ENCODE measurements at regions not wholly inside any gene's neighbourhood (a gene's known extent, or its start where the extent isn't known, plus 50 kb on each side); places are given as distances from the start of the nearest gene placed in this dataset.

DNA sequence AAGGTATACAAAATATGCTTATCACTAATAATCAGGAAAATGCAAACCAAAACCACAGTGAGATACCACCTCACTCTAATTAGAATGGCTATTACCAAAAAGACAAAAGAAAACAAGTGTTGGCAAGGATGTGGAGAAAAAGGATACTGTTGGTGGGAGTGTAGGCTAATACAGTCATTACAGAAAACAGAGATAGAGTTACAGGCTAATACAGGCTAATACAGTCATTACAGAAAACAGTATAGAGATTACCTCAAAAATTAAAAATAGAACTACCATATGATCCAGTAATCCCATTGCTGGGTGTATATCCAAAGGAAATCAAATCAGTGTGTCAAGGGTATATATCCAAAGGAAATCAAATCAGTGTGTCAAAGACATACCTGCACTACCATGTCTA, 238.4 kb downstream of the PLPP3 start:
- DNase-seq: no peak

DNA sequence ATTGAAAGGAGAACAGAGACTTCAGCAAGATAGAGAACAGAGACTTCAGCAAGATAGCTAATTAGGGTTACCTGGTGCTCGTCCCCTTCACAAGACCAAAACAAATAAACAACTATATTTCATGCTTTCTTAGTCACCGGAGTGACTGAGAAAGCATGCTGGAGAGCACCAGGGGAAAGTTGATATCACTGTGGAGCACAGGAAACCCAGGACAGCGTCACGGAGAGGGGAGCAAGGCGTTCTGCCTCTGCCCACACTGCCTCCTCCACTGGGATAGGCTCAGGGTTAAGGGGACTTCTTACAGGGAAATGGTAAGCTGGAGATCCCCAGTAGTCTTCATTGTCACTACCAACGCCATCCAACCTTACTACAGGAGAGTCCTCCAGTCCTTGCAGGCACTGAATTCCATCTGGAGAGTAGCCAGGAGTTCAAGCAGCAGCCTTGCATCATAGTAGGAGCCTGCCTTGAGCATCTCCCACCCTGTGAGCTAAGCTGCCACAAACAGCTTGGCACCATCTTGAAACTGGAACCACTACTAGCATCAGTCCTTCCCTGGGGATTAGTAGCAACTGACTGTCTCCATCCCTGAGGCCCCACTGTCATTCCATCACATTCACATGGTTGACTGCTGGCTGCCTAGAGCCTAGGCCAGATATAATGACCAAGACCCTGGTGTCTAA, 239.4 kb downstream of the PLPP3 start:
- DNase-seq: no peak

DNA sequence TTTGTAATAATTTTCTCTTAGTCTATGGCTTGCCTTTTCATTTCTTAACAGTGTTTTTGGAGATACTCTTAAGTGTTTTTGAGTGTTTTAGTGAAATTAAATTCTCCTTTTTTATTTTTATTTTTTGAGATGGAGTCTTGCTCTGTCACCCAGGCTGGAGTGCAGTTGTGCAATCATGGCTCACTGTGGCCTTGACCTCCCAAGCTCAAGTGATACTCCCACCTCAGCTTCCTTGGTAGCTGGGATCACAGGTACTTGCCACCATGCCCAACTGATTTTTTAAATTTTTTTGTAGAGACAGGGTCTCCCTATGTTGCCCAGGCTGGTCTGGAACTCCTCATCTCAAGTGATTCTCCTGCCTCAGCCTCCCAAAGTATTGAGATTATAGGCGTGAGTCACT, 240.3 kb downstream of the PLPP3 start:
- DNase-seq: no peak

DNA sequence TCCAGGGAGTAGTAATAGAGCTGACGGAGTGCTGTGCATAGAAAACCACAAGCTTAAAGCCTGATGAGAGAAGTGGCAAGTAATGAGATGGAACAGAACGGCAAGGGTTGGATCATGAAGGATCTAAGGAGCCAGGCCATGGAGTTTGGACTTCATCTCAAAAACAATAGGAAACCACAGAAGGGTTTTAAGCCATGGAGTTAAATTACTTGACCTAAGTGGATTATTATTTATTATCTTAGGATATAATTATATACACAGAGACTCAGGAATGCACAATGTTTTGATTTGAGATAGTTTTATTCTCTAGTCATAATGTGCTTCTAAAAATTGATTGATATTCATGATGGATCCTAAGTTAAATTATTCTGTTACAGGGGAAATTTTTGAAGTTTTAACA, 242.4 kb downstream of the PLPP3 start:
- no peak for DNase-seq

DNA sequence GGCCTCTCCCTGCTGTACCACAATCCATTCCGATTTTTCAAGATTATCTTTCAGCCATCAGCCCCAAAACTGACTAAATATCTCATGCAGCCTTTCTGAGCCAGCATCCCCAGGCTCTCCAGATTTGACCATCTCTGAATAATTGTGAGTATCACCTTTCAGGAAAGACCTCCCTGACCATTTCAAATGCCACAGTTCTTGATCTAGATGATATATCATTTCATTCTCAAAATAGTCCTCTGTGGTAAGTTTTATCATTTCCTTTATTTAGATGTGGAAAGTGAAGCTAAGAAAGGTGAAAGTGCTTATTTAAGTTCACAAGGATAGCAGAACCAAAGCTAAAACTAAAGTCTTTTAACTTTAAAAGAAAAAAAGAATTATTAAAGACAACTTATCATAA, 244.0 kb downstream of the PLPP3 start:
- no peak for DNase-seq

DNA sequence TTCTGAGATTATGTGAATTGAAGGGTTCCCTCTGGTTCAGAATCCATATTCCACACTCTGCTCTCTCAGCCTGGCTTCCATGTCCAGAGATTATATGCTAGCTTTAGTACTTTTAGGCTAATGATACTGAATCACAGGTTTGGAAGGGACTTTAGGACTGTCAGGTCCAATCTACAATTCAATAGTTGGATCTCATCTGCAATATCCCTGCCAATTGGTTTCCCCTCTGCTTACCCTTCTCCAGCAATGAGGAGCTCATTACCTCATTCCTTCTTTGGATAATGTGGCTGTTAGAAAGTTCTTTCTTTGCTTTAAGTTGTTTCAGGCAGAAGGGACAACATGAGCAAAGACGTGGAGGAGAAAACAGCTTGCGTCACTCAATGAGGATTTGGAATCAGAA, 245.3 kb downstream of the PLPP3 start:
- DNase-seq: no peak

DNA sequence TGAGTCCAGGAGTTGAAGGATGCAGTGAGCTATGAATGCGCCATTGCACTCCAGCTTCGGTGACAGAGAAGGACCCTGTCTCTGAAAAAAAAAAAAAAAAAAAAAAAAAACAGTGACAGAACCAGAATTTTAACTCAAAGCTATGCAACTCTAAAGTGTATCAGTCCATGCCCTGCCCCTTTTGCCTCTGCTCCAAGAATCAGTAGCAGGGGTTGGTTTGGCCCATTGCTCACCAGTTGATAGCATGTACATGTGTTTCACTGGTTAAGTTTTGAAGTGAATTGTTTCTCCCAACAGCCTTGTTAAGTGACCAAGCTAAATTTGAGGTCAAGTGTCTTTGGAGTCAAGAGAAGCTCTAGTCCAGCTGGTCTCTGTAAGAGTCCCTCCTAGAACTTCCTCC, 245.9 kb downstream of the PLPP3 start:
- no peak for DNase-seq

DNA sequence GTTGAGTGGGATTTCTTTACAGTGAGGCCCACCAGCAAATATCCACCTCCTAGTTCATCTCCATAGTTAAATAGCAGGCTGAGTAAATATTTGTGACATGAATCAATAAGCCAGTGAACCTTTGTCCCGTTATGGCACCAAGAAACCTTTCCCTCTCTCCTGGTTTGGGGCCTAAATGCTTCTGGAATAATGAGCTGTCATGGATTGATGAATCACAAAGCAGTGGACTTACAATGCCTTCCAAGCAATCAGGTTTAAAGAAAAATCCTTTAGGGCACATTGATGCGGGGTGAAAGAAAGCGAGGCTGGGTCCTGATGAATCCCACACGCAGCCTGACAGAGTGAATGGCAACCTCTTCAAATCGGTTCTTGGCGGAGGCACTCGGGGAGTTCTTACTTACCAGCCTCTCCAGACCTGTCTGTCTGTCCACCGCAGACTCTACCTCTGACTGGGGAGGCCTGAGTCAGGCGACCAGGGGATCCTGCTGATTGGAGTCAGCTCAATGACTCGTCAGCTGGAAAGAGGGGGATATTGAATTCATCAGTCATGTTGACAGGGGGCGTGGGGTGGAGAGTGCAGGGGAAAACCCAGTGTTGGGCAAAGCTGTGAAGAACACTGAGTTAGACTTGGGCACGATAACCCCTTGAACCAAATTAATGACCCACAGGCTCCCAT, 247.3 kb downstream of the PLPP3 start:
- no peak for DNase-seq

DNA sequence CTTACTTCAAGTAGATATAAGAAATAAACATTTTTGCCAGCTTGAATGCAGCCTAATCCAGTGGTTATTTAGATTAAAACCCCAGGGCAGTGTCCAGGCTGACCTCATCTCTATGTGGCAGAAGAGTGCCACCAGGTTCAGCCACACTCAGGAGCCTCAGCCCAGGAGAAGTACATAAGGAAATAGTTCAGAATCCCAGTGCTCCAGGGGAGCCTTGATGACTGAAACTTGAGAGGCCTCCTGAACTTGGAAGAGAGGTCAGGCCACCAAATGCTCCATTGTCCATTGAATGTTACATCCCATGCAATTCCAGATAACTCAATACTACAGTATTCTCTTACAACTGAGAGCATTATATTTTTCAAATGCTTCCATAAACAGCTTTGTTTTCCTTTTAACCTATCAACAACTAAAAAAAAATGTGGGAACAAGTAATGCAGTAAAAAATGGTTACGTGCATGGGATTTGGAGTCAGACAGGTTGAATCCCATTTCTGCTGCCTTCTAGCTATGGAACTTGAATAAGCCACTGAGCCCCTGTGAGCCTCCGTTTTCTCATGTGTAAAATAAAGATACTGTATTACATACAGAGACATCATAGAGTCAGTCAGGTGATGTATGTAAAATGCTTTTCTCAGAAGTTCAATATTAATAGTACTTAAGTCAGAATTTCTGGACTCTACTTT, 248.0 kb downstream of the PLPP3 start:
- DNase-seq: no peak

DNA sequence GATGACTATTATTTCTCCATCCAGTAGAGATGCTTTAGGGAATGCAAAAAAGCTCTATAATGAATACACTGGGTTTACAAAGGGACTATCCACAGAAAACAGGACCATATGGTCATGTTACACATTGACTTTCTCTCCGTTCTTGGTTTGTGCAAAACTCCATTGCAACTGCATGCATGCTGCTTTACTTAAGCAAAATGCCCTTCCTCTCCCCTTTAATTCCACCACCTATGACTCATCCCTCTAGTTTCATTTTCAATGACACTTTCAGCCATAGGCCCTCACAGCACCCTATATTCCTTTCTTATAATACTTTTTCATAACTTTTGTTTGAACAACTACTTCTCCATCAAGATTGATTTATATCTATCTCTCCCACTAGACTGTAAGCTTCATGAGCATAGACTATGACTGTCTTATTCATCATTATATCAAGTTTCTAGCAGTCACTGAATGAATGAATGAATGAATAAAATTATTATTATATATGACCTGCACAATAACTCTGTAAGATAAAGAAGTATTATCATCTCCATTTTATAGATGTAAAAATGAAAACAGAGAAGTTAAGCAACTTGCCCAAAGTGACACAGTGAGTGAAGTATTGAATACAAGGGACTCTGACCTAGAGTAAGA, 248.9 kb downstream of the PLPP3 start:
- DNase-seq: no peak

DNA sequence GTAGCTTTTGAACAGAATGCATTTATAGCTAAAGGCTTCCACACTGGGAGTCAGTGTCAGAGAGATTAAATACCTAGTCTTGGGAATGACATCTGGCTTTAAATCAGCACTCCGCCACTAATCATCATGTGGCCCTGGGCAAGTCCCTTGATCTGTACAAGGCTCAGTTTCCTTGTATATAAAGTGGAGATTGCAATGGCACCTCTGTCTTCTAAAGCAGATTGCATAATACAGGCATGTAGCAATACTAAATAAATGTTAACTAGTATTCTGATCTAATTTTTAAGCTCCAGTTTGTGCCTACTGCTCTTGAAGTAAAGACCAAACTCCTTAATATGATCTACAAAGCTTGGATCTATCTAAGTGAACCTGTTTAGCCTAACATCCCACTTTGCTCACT, 249.4 kb downstream of the PLPP3 start:
- no peak for DNase-seq

DNA sequence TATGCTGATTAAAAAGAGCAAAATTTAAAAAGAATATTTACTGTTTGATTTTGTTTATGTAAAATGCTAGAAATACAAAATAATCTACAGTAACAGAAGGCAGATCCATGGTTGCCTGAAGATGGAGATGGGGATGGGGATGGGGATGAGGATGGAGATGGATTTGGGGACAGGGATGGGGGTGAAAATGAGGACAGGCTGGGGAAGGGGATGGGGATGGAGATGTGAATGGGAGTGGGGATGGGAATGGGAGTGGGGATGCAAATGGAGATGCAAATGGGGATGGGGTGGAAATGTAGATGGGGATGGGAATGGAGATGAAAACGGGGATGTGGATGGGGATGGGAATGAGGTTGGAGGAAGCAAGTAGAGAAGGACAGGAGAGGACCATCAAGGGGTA, 252.2 kb downstream of the PLPP3 start:
- no peak for DNase-seq

DNA sequence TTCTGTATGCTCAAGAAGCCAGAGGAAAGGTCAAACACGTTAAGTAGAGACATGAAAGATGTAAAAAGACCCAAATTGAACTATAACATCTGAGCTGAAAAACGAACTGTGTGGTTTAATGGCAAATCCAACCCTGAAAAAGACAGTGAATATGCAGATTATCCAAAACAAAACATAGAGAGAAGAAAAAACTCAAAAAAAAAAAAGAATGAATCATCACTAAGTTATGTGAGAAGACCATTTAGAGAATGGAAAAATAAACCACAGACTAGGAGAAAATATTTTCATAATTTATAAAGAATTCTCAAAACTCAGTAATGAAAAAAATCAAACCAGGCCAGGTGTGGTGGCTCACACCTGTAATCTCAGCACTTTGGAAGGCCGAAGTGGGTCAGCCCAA, 253.3 kb downstream of the PLPP3 start:
- no peak for DNase-seq

DNA sequence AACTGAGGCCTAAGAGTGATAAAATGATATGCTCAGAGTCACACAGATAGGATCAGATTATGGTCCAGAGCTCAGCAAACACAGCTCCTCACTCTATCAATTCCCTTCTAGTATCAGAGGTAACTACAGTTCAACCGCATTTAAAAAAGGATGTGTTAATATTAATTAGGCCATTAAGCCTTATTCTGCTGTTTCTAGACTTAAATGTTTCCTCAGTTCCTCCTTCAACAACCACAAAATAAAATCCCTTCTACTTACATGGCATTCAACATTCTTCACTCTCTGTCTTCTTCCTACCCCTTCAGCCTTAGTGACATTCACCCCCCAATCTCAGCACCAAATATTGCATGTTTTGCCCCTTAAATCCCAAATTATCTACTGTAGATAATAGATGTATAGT, 254.9 kb downstream of the PLPP3 start:
- no peak for DNase-seq

DNA sequence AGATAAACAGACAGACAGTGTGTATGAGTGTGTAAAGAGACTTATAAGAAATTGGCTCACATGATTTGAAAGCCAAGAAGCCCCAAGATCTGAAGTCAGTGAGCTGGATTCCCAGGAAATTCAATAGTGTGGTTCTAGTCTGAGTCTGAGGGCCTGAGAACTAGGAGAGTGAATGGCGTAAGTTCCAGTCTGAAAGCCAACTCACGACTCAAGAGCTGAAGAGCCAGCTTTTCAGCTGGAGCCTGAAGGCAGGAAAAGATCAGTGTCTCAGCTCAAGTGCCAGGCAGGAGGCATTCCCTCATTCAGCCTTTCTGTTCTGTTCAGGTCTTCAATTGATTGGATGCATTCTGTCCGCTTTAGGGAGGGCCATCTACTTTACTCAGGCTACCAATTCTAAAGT, 257.2 kb downstream of the PLPP3 start:
- DNase-seq: no peak

DNA sequence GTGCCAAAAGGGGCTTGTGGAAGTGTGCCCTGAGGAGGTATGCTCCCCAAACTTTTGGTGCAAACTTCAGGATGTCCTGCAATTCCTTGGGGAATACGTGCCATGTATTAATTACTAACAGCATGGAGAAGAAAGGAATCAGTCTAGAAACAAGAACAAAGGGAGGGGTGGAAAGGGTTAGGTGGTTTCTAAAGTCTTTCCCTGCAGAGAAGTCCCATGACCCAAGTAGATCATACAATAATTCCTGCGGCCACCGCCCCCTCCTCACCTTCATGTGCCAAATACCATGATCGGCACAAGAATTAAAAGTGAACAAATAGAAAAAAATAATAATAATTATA, 258.2 kb downstream of the PLPP3 start:
- no peak for DNase-seq

DNA sequence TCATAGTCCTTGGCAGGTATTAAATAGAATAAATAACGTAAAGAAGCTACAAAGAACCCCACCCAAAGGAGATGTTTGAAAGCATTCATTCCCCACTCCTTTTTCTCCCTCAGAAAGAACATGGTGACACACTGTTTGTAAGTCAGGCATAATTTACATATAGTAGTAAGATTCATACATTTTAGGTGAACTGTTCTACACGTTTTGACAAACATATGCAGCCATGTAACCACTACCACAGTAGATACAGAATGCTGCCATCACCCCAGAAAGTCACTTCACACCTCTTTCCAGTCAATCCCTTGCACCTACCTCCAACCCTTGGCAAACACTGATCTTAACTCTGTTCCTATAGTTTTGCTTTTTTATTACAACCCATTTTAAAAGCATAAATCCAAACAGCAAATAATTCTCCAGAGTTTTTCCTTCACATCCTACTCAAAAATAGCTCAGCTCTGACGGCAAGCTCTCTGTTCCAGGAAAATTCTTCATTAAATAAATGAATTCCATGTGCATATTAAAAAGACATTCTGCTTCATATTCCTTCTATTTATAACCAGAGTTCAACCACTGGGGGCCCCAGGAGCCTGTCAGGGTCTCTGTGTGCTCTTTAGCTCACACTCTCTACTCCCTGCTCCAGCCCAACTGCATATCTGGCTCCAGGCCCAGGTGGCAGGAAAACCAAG, 258.8 kb downstream of the PLPP3 start:
- no peak for DNase-seq

DNA sequence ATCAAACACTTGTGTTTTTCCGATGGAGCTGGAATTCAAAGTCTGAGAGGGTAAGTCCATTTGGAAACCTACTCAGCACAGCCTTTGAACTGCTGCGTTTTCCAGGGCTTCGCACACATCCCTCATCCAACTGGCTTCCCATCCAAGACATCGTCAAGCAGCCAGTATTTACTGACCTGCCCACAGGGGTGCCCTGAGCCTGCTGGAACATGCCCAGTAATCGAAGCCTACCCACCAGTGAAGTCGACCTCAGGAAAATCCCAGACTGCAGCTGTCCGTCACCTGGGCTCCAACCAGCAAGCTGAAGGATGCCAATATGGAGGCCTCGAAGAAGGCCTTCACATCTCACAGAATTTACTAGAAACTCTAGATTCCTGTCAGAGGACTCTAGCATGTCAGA, 261.6 kb downstream of the PLPP3 start:
- no peak for DNase-seq

DNA sequence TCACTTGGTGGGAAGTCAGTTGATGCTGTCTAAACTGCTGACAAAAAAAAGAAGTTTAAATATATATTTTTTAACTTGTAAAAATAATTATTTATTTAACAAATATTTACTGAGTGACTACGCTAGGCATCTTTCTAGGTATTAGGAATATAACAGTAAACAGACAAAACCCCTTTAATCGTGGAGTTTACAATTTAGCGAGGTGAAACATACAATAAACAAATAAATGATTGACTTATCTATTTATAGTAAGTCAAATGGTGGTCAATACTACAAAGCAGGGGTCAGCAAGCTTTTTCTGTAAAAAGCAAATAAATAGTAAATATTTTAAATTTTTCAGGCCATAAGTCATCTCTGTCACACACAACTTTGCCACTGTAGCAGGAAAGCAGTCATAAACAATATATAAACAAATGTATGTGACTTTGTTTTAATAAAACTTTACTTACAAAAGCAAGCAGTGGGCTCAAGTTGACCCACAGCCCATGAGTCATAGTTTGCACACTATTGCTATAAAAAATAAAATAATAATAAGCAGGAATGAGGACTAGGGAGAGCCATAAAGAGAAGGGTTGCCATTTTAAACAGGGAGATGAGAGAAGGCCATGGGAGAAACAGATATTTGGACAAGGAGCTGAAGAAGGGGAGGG, 263.9 kb downstream of the PLPP3 start:
- no peak for DNase-seq

DNA sequence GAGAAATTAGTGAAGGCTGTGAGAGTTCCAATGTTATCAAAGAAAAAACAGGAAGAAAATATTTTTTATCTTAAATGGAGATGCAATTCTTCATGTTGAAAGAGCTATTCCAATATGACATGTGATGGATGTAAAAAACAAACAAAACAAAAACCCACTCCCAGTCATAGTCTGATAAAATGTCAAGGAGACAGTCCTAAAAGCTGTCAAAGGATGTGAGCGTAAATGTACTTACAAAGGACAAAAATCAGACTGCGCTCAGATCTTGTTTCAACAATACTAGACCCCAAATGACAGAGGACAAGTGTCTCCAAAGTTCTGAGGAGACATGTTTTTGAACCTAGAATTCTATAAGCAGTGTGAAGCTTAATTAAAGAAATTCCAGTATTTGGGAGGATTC, 265.8 kb downstream of the PLPP3 start:
- no peak for DNase-seq

DNA sequence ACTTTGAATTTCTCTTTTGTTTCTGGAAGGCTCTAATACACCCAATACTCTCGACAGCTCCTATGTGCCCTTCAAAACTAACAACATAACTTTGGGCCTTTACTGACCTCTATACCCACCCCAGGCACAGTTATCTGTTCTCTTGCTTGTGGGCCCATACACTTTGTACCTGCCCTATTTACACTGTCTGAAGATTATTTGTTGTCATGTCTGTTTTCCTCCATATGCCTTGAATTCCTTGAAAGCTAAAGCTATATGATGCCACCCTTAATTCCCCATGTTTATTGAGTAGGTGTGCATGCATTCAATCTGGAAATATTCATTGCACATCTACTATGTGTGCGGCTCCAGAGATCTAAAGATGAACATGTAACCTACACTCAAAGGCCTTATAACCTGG, 267.6 kb downstream of the PLPP3 start:
- DNase-seq: no peak

DNA sequence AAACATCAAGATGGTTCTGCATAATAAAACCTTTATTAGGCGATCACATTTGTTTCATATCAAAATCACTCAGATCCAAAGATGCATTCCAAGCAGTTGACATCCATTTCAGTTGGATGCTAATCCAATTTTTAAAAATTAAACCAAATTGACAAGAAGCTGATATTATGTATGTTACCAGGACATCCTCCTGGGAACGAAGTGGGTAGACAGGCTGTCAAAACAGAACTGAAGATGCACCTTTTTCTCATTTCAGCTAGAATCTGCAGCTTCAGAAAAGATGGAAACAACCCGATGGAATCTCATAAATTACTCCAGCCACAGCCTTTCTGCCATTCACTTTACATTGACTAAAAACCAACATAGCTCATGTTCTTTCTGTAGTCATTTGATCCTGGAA, 268.4 kb downstream of the PLPP3 start:
- DNase-seq: no peak

DNA sequence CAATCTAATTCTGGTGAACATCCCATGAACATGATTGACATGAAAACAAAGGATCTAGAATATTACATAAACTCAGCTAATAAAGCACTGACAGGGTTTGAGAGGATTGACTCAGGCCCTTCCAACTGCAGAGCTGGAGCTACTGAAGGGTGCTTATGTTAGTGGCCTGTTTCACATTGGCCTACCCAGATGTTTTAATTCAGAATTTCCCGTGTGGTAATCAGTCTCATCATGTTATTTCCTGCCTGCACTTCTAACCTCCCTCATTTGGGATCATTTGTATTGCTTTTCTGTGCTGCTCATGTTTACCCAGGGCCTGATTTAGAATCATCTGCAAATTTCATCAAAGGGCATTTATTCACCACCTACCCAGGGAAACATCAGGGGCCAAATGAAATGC, 270.3 kb downstream of the PLPP3 start:
- no peak for DNase-seq

All from effector CD8-positive, alpha-beta T cell (primary cell).